Esophagus squamous epithelium (tissue), 5 donors: ENCODE measurements at regions not wholly inside any gene's neighbourhood (a gene's known extent, or its start where the extent isn't known, plus 50 kb on each side); places are given as distances from the start of the nearest gene placed in this dataset.

Experiments used
- DNase-seq: peaks from one replicate; lab custom pipeline; 2025; lab: John Stamatoyannopoulos, UW
- H3K27ac ChIP-seq, 4 donors: fragments of 200-600 bp; sonication (generic); one replicate each; pipeline ENCODE4 v1.5.1; 2016 to 2019; ENCODE audit warnings: mild to moderate bottlenecking in 1 of 4
- H3K27me3 ChIP-seq, 4 donors: fragments of 200-600 bp; sonication (generic); 1 replicate in 3 of 4; 2 replicates in 1 of 4; pipeline versions ENCODE4 v1.5.1 to v1.6.0; 2017 to 2021; ENCODE audit warnings: antibody characterized with exemption in 1 of 4
- H3K36me3 ChIP-seq, 3 donors: fragments of 200-600 bp; sonication (generic); one replicate each; pipeline ENCODE4 v1.5.1; 2016 to 2019
- H3K4me1 ChIP-seq, 3 donors: fragments of 200-600 bp; sonication (generic); one replicate each; pipeline ENCODE4 v1.5.1; 2017 to 2019
- H3K4me3 ChIP-seq, 4 donors: fragments of 200-600 bp; sonication (generic); 1 replicate in 3 of 4; 2 replicates in 1 of 4; pipeline ENCODE4 v1.5.1; 2016 to 2019; ENCODE audit warnings: mild to moderate bottlenecking in 2 of 4, moderate library complexity in 1 of 4
- H3K9me3 ChIP-seq, 3 donors: fragments of 200-600 bp; sonication (generic); one replicate each; pipeline ENCODE4 v1.5.1; 2016 to 2019
- CTCF ChIP-seq, 6 experiments: fragments of 450-650 bp in 4 of 6; fragments of 200-600 bp in 2 of 6; sonication (generic) in 2 of 6; IDR thresholded peaks; one replicate each; pipeline ENCODE4 v1.5.1; 2016 to 2019; ENCODE audit warnings: antibody characterized with exemption in 6 of 6, mild to moderate bottlenecking in 4 of 6, moderate library complexity in 4 of 6
- POLR2A ChIP-seq, 4 donors: fragments of 450-650 bp; IDR thresholded peaks; one replicate each; pipeline ENCODE4 v1.6.1; 2017; ENCODE audit warnings: antibody characterized with exemption in 4 of 4, mild to moderate bottlenecking in 4 of 4, moderate library complexity in 3 of 4
- WGBS, 2 donors: methylation state at CpG; one replicate each; pipeline ENCODE4 v1.1.5; 2018; 5-methylcytosine and 5-hydroxymethylcytosine counted together
- intact Hi-C: fragments of 100-400 bp; cut with DNase I; formaldehyde crosslinking; loops from one replicate; pipeline ENCODE4 v1.15.0; 2022
- donor health status: DM: yes; HTN: yes; CAD: no.

DNA sequence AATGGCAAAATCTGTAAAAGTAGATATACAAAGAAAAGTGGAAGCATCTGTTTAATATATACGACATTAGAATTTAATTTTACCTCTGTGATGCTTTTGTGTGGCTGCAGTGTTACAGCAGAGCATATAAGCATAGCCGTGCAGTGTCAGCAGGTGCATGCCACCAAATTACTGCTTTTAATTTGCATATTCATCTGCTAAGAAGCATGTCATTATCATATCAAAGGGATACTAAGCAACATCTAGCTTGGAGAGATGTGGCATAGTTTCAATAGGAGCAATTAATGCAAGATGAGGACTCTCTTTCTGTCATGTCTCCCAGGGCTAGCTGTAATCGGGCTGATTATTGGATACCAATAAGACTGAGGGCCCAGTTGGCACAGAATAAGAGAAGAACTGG is 214.4 kb upstream of the SOX2 start:
- no peak for DNase-seq
- 72 to 76% methylated on average over 3 of the region's 3 CpGs for WGBS, 2 donors
- Histone ChIP-seq H3K27me3 (no peaks in the 10 kb centered on the region), H3K9me3 (no peaks in the 10 kb centered on the region), H3K36me3 (no peaks in the 10 kb centered on the region), H3K4me1 (no peaks in the 10 kb centered on the region), H3K4me3 (no peak overlapping the region), H3K27ac (no peak overlapping the region)
- TF ChIP-seq CTCF (IDR thresholded peaks at IDR 0.05) (no peak), POLR2A (IDR thresholded peaks at IDR 0.05) (no peak)
- intact Hi-C loops = no loop called here

DNA sequence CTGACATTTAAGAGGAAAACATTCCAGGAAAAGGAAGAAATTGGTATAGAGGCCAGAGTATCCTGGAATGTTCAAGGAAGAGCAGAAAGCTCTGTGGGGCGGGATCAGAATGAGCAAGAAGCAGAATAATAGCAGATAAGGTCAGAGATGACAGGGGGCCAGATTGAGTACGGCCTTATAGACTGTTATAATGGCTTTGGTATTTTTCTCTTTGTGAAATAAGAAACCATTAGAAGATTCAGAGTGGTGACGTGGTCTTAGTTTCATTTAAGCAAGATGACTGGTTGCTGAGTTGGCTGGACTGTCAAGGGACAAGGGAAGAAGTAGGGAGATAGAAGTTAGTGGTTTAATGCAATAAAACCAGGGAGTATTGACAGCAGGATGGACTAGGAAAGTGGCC is 218.3 kb upstream of the SOX2 start:
- Histone ChIP-seq H3K27ac (no peak overlapping the region), H3K9me3 (no peaks in the 10 kb centered on the region), H3K36me3 (no peaks in the 10 kb centered on the region), H3K4me1 (no peaks in the 10 kb centered on the region), H3K4me3 (no peak overlapping the region), H3K27me3 (no peaks in the 10 kb centered on the region)
- WGBS, 2 donors = 69% methylated on average over 3 of the region's 3 CpGs
- no peak for DNase-seq
- TF ChIP-seq CTCF (IDR thresholded peaks at IDR 0.05) (no peak), POLR2A (IDR thresholded peaks at IDR 0.05) (no peak)
- intact Hi-C loops = no loop called here

- Histone ChIP-seq H3K9me3 (no peaks in the 10 kb centered on the region), H3K27me3 (no peaks in the 10 kb centered on the region), H3K27ac (no peak overlapping the region), H3K4me1 (peaks cover 0 to 5% (median 0%) of the 10 kb centered on the region in 3 donors), H3K36me3 (no peaks in the 10 kb centered on the region), H3K4me3 (no peak overlapping the region)
- no peak for DNase-seq
- intact Hi-C loops = no loop called here
- 83 to 91% methylated on average over 3 of the region's 3 CpGs for WGBS, 2 donors
- TF ChIP-seq POLR2A (IDR thresholded peaks at IDR 0.05) (no peak), CTCF (IDR thresholded peaks at IDR 0.05) (no peak)
Observed at GRCh38 chr3:181488536-181488935, 223.2 kb upstream of the SOX2 start.

DNA sequence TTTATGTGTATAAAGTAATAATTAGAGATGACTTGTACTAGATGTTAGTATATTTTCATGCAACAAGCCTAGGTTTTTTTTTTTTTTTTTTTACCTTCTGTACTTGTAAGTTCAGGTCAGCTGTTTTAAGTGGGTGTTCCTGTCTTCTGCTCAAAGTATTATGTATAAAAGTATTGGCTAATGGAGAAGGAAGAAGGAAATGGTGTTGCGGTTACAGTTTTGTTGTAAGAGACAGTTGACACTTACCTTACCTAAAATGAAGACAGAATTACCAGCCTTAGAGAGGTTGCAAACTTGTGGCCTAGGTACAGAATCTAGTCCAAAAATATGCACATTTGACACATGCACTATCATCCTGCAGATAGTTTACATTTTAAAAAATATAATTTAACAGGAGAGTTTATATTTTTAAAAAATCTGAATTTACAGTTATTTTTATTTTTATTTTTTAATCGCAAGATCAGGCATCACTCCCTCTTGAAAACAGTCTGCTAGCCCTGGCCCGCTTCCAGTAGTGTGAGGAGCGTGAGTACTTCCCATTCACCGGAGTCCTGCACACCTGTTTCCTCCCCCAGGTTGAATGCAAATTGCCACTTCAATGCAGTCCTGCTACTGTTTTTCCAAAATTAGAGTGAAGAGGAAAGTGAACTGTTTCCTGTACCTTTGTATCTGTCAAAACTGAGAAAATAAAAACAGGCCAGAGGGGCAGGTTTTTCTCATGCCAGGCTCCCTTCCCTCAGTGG is 224.3 kb upstream of the SOX2 start:
- no peak for DNase-seq
- Histone ChIP-seq H3K4me3 (no peak overlapping the region), H3K4me1 (peaks cover 0 to 5% (median 0%) of the 10 kb centered on the region in 3 donors), H3K27me3 (no peaks in the 10 kb centered on the region), H3K36me3 (no peaks in the 10 kb centered on the region), H3K27ac (no peak overlapping the region), H3K9me3 (no peaks in the 10 kb centered on the region)
- WGBS, 2 donors = 47 to 52% methylated on average over 5 of the region's 5 CpGs
- intact Hi-C loops = no loop called here
- TF ChIP-seq POLR2A (IDR thresholded peaks at IDR 0.05) (no peak), CTCF (IDR thresholded peaks at IDR 0.05) (no peak)

DNA sequence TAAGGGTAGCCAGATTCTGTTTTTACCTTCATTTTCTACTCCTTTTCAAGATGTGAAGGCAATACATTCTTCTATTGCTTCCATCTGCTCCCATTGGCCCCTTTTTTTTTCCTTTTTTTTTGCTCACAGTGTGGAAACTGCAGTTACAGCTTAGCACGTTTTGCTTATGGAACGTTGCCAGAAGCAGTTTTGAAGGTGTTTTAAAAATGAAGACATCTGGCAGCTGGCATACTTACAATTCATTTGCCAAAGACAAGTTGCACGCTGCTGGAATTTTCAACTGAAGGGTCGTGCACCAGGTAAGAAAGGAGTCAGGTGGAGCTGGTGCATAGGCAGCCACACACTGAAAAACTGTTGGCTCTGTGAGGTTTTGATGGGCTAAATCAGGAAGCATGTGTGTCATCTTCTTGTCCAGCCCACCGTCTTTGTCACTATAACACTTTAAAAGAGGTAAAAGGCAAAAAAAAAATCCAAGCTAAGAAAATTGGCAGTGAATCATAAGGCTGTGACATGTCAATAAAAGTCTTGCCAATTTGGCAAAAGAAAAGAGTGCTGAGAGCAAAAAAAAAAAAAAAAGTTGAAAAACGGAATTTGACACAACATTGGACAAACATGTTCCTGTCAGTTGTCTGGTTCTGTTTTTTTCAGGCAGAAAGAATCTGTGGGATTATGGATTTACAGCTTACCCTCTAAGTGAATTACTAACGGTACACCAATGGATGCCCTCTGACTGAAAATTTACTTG is 225.4 kb upstream of the SOX2 start:
- Histone ChIP-seq H3K36me3 (no peaks in the 10 kb centered on the region), H3K27ac (no peak overlapping the region), H3K4me3 (no peak overlapping the region), H3K27me3 (no peaks in the 10 kb centered on the region), H3K4me1 (peaks cover 0 to 5% (median 0%) of the 10 kb centered on the region in 3 donors), H3K9me3 (no peaks in the 10 kb centered on the region)
- TF ChIP-seq CTCF (IDR thresholded peaks at IDR 0.05) (no peak), POLR2A (IDR thresholded peaks at IDR 0.05) (no peak)
- intact Hi-C loops = no loop called here
- 11 to 15% methylated on average over 6 to 7 of the region's 7 CpGs for WGBS, 2 donors
- no peak for DNase-seq
